ENCODE measurements at regions not wholly inside any gene's neighbourhood (a gene's known extent, or its start where the extent isn't known, plus 50 kb on each side); places are given as distances from the start of the nearest gene placed in this dataset.

- TF ChIP-seq EZH2phosphoT487 (IDR thresholded peaks at IDR 0.05; ENCODE audit: borderline replicate concordance, low read length) (no peak), CTCF (IDR thresholded peaks at IDR 0.05; ENCODE audit: low read depth, low read length, poor library complexity, severe bottlenecking) (no peak)
These were observed 182.6 kb upstream of the ESRRG start for GRCh38 chr1:216905781-216906180.

All from DOHH2 (cell line).